ENCODE measurements at regions not wholly inside any gene's neighbourhood (a gene's known extent, or its start where the extent isn't known, plus 50 kb on each side); places are given as distances from the start of the nearest gene placed in this dataset.

- TF ChIP-seq POLR2AphosphoS5 (IDR thresholded peaks at IDR 0.05; ENCODE audit: low read depth) = no peak
- no peak for TF ChIP-seq EZH2 (IDR thresholded peaks at IDR 0.05; ENCODE audit: low read depth, unreplicated experiment)
- TF ChIP-seq EZH2phosphoT487 (IDR thresholded peaks at IDR 0.05; ENCODE audit: unreplicated experiment) = no peak
Measured at GRCh38 chr3:24943961-24944360, 449.3 kb upstream of the THRB start.
